OCI-LY7 (cell line): ENCODE measurements at regions not wholly inside any gene's neighbourhood (a gene's known extent, or its start where the extent isn't known, plus 50 kb on each side); places are given as distances from the start of the nearest gene placed in this dataset.

ENCODE experiments used
- BruUV-seq: library from RNA; stranded (reverse); fragments of 400-500 nt; replicated peaks from 2 replicates; lab custom pipeline; 2021; lab: Mats Ljungman, UMichigan
- CTCF ChIA-PET: fragments of 300-600 bp; sonication (Branson Sonifier 250); formaldehyde crosslinking; loops from one replicate; lab custom pipeline; 2022; ENCODE audit warnings: antibody characterized with exemption; ENCODE audit not compliant: unreplicated experiment; lab: Charles Lee
- POLR2A ChIA-PET: fragments of 300-600 bp; sonication (Branson Sonifier 250); formaldehyde crosslinking; loops from one replicate; lab custom pipeline; 2022; ENCODE audit warnings: antibody characterized with exemption; lab: Charles Lee
- DNase-seq: peaks from one replicate; pipeline ENCODE4 v3.0.0-alpha.2; 2015; ENCODE audit warnings: low spot score
- H2AFZ ChIP-seq: fragments of 200-600 bp; sonication (generic), shearing (Covaris generic); 2 replicates; pipeline ENCODE4 v1.6.1; 2014; ENCODE audit warnings: mild to moderate bottlenecking, antibody characterized with exemption, low read length, moderate library complexity
- H3K27ac ChIP-seq: fragments of 200-600 bp; sonication (generic); 2 replicates; pipeline ENCODE4 v1.5.1; 2014; ENCODE audit warnings: mixed run types, low read depth, mild to moderate bottlenecking, moderate library complexity, low read length, inconsistent platforms; ENCODE audit not compliant: poor library complexity, severe bottlenecking
- H3K36me3 ChIP-seq: fragments of 200-600 bp; sonication (generic); 2 replicates; pipeline ENCODE4 v1.6.1; 2014; ENCODE audit warnings: mild to moderate bottlenecking, antibody characterized with exemption, low read length, moderate library complexity, mixed read lengths; ENCODE audit not compliant: insufficient read depth
- H3K4me1 ChIP-seq: fragments of 200-600 bp; sonication (generic); 2 replicates; pipeline ENCODE4 v1.5.1; 2014; ENCODE audit warnings: mild to moderate bottlenecking, low read length; ENCODE audit not compliant: insufficient read depth, poor library complexity, severe bottlenecking
- H3K4me2 ChIP-seq: fragments of 200-600 bp; sonication (generic); 2 replicates; pipeline ENCODE4 v1.6.1; 2014; ENCODE audit warnings: mild to moderate bottlenecking, low read length
- H3K4me3 ChIP-seq: fragments of 200-600 bp; sonication (generic); 2 replicates; pipeline ENCODE4 v1.5.1; 2014; ENCODE audit warnings: mild to moderate bottlenecking, low read depth, low read length; ENCODE audit not compliant: poor library complexity, severe bottlenecking
- H3K79me2 ChIP-seq: fragments of 200-600 bp; sonication (generic); 2 replicates; pipeline ENCODE4 v1.6.1; 2016; ENCODE audit warnings: low read depth, mild to moderate bottlenecking, low read length, moderate library complexity, mixed read lengths; ENCODE audit not compliant: insufficient read depth
- H3K9me2 ChIP-seq: fragments of 200-600 bp; sonication (generic); 2 replicates; pipeline ENCODE4 v1.6.1; 2016; ENCODE audit warnings: mild to moderate bottlenecking, low read length, mixed read lengths; ENCODE audit not compliant: insufficient read depth
- H3K9me3 ChIP-seq: fragments of 200-600 bp; sonication (generic); 2 replicates; pipeline ENCODE4 v1.6.1; 2014; ENCODE audit warnings: mild to moderate bottlenecking, mixed run types, low read length, mixed read lengths
- H4K20me1 ChIP-seq: fragments of 200-600 bp; sonication (generic); 2 replicates; pipeline ENCODE4 v1.6.1; 2014; ENCODE audit warnings: mild to moderate bottlenecking, antibody characterized with exemption, low read length, moderate library complexity, mixed read lengths; ENCODE audit not compliant: insufficient read depth
- CTCF ChIP-seq: fragments of 200-600 bp; sonication (generic); conservative IDR thresholded peaks from 2 replicates; pipeline ENCODE4 v1.5.1; 2014; ENCODE audit warnings: mild to moderate bottlenecking, antibody characterized with exemption, low read length, moderate library complexity, mixed read lengths
- EZH2phosphoT487 ChIP-seq: fragments of 200-600 bp; sonication (generic); IDR thresholded peaks from 2 replicates; pipeline ENCODE4 v1.6.1; 2018; ENCODE audit warnings: low read depth, borderline replicate concordance, mild to moderate bottlenecking, mixed run types, antibody characterized with exemption, low read length, moderate library complexity, mixed read lengths
- intact Hi-C: fragments of 100-400 bp; cut with micrococcal nuclease; formaldehyde crosslinking; loops from one replicate; pipeline ENCODE4 v1.10.0; 2022; ENCODE audit not compliant: unreplicated experiment

GRCh38 chr15:95327183-95327525, 1003.3 kb upstream of the NR2F2 start:
- Histone ChIP-seq H3K4me3 (no peak overlapping the region), H3K4me2 (no peak overlapping the region), H3K27ac (no peak overlapping the region), H3K9me3 (no peaks in the 10 kb centered on the region), H2AFZ (no peak overlapping the region), H4K20me1 (no peaks in the 10 kb centered on the region), H3K79me2 (no peaks in the 10 kb centered on the region), H3K9me2 (no peaks in the 10 kb centered on the region), H3K36me3 (no peaks in the 10 kb centered on the region), H3K4me1 (no peaks in the 10 kb centered on the region)
- intact Hi-C loops, result no loop called here
- ChIA-PET POLR2A (no interaction called here), CTCF (no interaction called here)
- no peak for DNase-seq
- BruUV-seq, result no TSS peak
- TF ChIP-seq CTCF (no peak), EZH2phosphoT487 (no peak)

- CTCF ChIA-PET, result no interaction called here
- BruUV-seq, result no TSS peak
- intact Hi-C loops, result no loop called here
- H2AFZ ChIP-seq, result no peak overlapping the region
- H3K79me2 ChIP-seq, result no peaks in the 10 kb centered on the region
- no peak overlapping the region for H3K27ac ChIP-seq
- H3K36me3 ChIP-seq, result no peaks in the 10 kb centered on the region
- no peak overlapping the region for H3K4me3 ChIP-seq
- DNase-seq, result no peak
- no peak overlapping the region for H3K4me2 ChIP-seq
- no peak for TF ChIP-seq CTCF
- TF ChIP-seq EZH2phosphoT487, result no peak
- POLR2A ChIA-PET, result no interaction called here
- no peaks in the 10 kb centered on the region for H3K4me1 ChIP-seq
- no peaks in the 10 kb centered on the region for H4K20me1 ChIP-seq
- no peaks in the 10 kb centered on the region for H3K9me2 ChIP-seq
- H3K9me3 ChIP-seq, result no peaks in the 10 kb centered on the region
Measured at GRCh38 chr15:95327661-95328060, 1002.8 kb upstream of the NR2F2 start.

- no peaks in the 10 kb centered on the region for H3K36me3 ChIP-seq
- H3K4me1 ChIP-seq, result no peaks in the 10 kb centered on the region
- BruUV-seq, result no TSS peak
- no peak overlapping the region for H3K27ac ChIP-seq
- no peak for DNase-seq
- no peak overlapping the region for H3K4me3 ChIP-seq
- CTCF ChIA-PET, result no interaction called here
- H4K20me1 ChIP-seq, result no peaks in the 10 kb centered on the region
- H2AFZ ChIP-seq, result no peak overlapping the region
- POLR2A ChIA-PET, result no interaction called here
- H3K4me2 ChIP-seq, result no peak overlapping the region
- TF ChIP-seq EZH2phosphoT487, result no peak
- TF ChIP-seq CTCF, result no peak
- H3K9me2 ChIP-seq, result no peaks in the 10 kb centered on the region
- intact Hi-C loops, result no loop called here
- no peaks in the 10 kb centered on the region for H3K79me2 ChIP-seq
- no peaks in the 10 kb centered on the region for H3K9me3 ChIP-seq
Measured at GRCh38 chr15:95328559-95328958, 1001.9 kb upstream of the NR2F2 start.
